Keratinocyte (primary cell): ENCODE measurements at regions not wholly inside any gene's neighbourhood (a gene's known extent, or its start where the extent isn't known, plus 50 kb on each side); places are given as distances from the start of the nearest gene placed in this dataset.
"Not testable (repeated sequence)": the region's sequence is repeated elsewhere in the genome, so short reads cannot be mapped to it uniquely, and the experiment has no call there.

Experiments used
- DNase-seq: peaks from one replicate; pipeline ENCODE4 v3.0.0-alpha.2; 2011; ENCODE audit warnings: low read depth, missing footprints, low spot score
- FAIRE-seq: peaks from 2 replicates; lab custom pipeline; 2011; peaks lifted over from hg19 to GRCh38; lab: Jason Lieb, UNC
- H2AFZ ChIP-seq: 2 replicates; pipeline ENCODE4 v1.6.0; 2012; ENCODE audit warnings: low read length, control low read depth, inconsistent platforms; ENCODE audit not compliant: control insufficient read depth
- H3K27ac ChIP-seq: 2 replicates; pipeline ENCODE4 v1.5.1; 2011; ENCODE audit warnings: low read length; ENCODE audit not compliant: control insufficient read depth, insufficient read depth
- H3K27me3 ChIP-seq: 3 replicates; pipeline ENCODE4 v1.6.0; 2011; ENCODE audit warnings: low read length; ENCODE audit not compliant: control insufficient read depth, insufficient read depth; ENCODE audit errors: extremely low read depth
- H3K36me3 ChIP-seq, 2 experiments: 2 replicates in 1 of 2; 3 replicates in 1 of 2; pipeline ENCODE4 v1.5.1; 2011; ENCODE audit warnings: low read length in 2 of 2, mild to moderate bottlenecking in 1 of 2; ENCODE audit not compliant: control insufficient read depth in 2 of 2, insufficient read depth in 2 of 2; ENCODE audit errors: extremely low read depth in 1 of 2
- H3K4me1 ChIP-seq: 3 replicates; pipeline ENCODE4 v1.5.1; 2011; ENCODE audit warnings: low read length; ENCODE audit not compliant: control insufficient read depth, insufficient read depth; ENCODE audit errors: extremely low read depth
- H3K4me2 ChIP-seq: 3 replicates; pipeline ENCODE4 v1.6.0; 2011; ENCODE audit warnings: low read depth, low read length; ENCODE audit not compliant: control insufficient read depth, insufficient read depth; ENCODE audit errors: extremely low read depth
- H3K4me3 ChIP-seq, 3 experiments: fragments of 200-600 bp in 1 of 3; sonication (generic) in 1 of 3; 2 replicates in 2 of 3; 3 replicates in 1 of 3; pipeline ENCODE4 v1.5.1; 2011 to 2016; ENCODE audit warnings: low read length in 3 of 3, mild to moderate bottlenecking in 3 of 3, control low read depth in 2 of 3, inconsistent platforms in 1 of 3, low read depth in 1 of 3, mixed read lengths in 1 of 3, mixed run types in 1 of 3, moderate library complexity in 1 of 3; ENCODE audit not compliant: control insufficient read depth in 2 of 3, insufficient read depth in 2 of 3; ENCODE audit errors: extremely low read depth in 1 of 3
- H3K79me2 ChIP-seq: 2 replicates; pipeline ENCODE4 v1.6.0; 2012; ENCODE audit warnings: low read length; ENCODE audit not compliant: control insufficient read depth, insufficient read depth
- H3K9ac ChIP-seq: 3 replicates; pipeline ENCODE4 v1.6.0; 2011; ENCODE audit warnings: low read length; ENCODE audit not compliant: control insufficient read depth, insufficient read depth; ENCODE audit errors: extremely low read depth
- H3K9me1 ChIP-seq: 3 replicates; pipeline ENCODE4 v1.6.0; 2011; ENCODE audit warnings: low read length; ENCODE audit not compliant: control insufficient read depth, insufficient read depth; ENCODE audit errors: extremely low read depth
- H3K9me3 ChIP-seq: 2 replicates; pipeline ENCODE4 v1.5.1; 2012; ENCODE audit warnings: low read depth, low read length; ENCODE audit not compliant: control insufficient read depth
- H4K20me1 ChIP-seq: 3 replicates; pipeline ENCODE4 v1.6.0; 2011; ENCODE audit warnings: low read length; ENCODE audit not compliant: control insufficient read depth, insufficient read depth; ENCODE audit errors: extremely low read depth
- CTCF ChIP-seq, 3 experiments: IDR thresholded peaks in 1 of 3; conservative IDR thresholded peaks in 1 of 3; optimal IDR thresholded peaks in 1 of 3; 2 replicates in 2 of 3; 3 replicates in 1 of 3; pipeline versions ENCODE3 to v1.5.1; 2011; ENCODE audit warnings: low read length in 3 of 3, mild to moderate bottlenecking in 3 of 3, moderate library complexity in 2 of 3, control low read depth in 1 of 3, inconsistent platforms in 1 of 3; ENCODE audit not compliant: insufficient read depth in 2 of 3; ENCODE audit errors: extremely low read depth in 1 of 3
- EZH2 ChIP-seq: IDR thresholded peaks from one replicate; pipeline ENCODE4 v1.6.1; 2012; ENCODE audit warnings: inconsistent platforms, mild to moderate bottlenecking, low read length, moderate library complexity
- dilution Hi-C: fragments of 300-500 bp; cut with MboI; formaldehyde crosslinking; loops from one replicate; pipeline ENCODE4 v1.7.0; 2020; ENCODE audit warnings: low sequenced_read_pairs; ENCODE audit not compliant: extremely low pct_ligation_motif_present

GRCh38 chr4:22624002-22624401, 68.7 kb upstream of the GBA3 start:
- H3K27me3 ChIP-seq, H3K4me2 ChIP-seq, H3K79me2 ChIP-seq, H2AFZ ChIP-seq, H3K36me3 ChIP-seq, H3K9me1 ChIP-seq, dilution Hi-C loops, H3K27ac ChIP-seq, H3K4me3 ChIP-seq, H4K20me1 ChIP-seq, H3K9me3 ChIP-seq, H3K4me1 ChIP-seq, DNase-seq, FAIRE-seq, H3K9ac ChIP-seq: not testable (repeated sequence)

- Histone ChIP-seq H4K20me1 (no peaks in the 10 kb centered on the region), H3K4me2 (no peak overlapping the region), H2AFZ (no peak overlapping the region), H3K9ac (no peak overlapping the region), H3K9me3 (no peaks in the 10 kb centered on the region), H3K4me3 (no peak overlapping the region), H3K27me3 (no peaks in the 10 kb centered on the region), H3K9me1 (no peaks in the 10 kb centered on the region), H3K36me3 (no peaks in the 10 kb centered on the region), H3K79me2 (no peaks in the 10 kb centered on the region), H3K27ac (no peak overlapping the region), H3K4me1 (no peaks in the 10 kb centered on the region)
- FAIRE-seq, result no peak
- no peak for DNase-seq
- dilution Hi-C loops, result no loop called here
- TF ChIP-seq CTCF (optimal IDR thresholded peaks at IDR 0.05 in 1 of 3, IDR thresholded peaks at IDR 0.05 in 1 of 3, conservative IDR thresholded peaks at IDR 0.05 in 1 of 3; ENCODE audit: extremely low read depth in 1 of 3, insufficient read depth in 2 of 3, low read length in 3 of 3) (no peak), EZH2 (no peak)
Measured at GRCh38 chr4:22625311-22625710, 67.4 kb upstream of the GBA3 start.

- H3K9ac ChIP-seq, H3K4me1 ChIP-seq, FAIRE-seq, H3K9me1 ChIP-seq, H3K36me3 ChIP-seq, DNase-seq, H3K27me3 ChIP-seq, H2AFZ ChIP-seq, H3K4me3 ChIP-seq, H3K9me3 ChIP-seq, dilution Hi-C loops, H3K27ac ChIP-seq, H3K4me2 ChIP-seq, H3K79me2 ChIP-seq, H4K20me1 ChIP-seq: not testable (repeated sequence)
Measured at GRCh38 chr4:22627851-22628250, 64.9 kb upstream of the GBA3 start.

- H3K9me3 ChIP-seq, H3K79me2 ChIP-seq, H2AFZ ChIP-seq, H3K9ac ChIP-seq, DNase-seq, H3K27ac ChIP-seq, H3K27me3 ChIP-seq, H3K4me3 ChIP-seq, H4K20me1 ChIP-seq, H3K4me2 ChIP-seq, dilution Hi-C loops, H3K4me1 ChIP-seq, H3K36me3 ChIP-seq, H3K9me1 ChIP-seq: not testable (repeated sequence)
- peak; percentile 32 for FAIRE-seq
Measured at GRCh38 chr4:22630161-22630975, 62.4 kb upstream of the GBA3 start.
